ENCODE measurements at regions not wholly inside any gene's neighbourhood (a gene's known extent, or its start where the extent isn't known, plus 50 kb on each side); places are given as distances from the start of the nearest gene placed in this dataset.

- TF ChIP-seq YY1 (IDR thresholded peaks at IDR 0.05; ENCODE audit: insufficient read depth, insufficient read length) (no peak), ZNF274 (IDR thresholded peaks at IDR 0.05; ENCODE audit: low read depth, low read length) (no peak), SUZ12 (IDR thresholded peaks at IDR 0.05; ENCODE audit: extremely low read depth, insufficient read depth, insufficient read length) (no peak)
These were observed 194.9 kb upstream of the POU3F3 start for GRCh38 chr2:104658904-104659591.
